Kidney glomerular epithelial cell (primary cell): ENCODE measurements at regions not wholly inside any gene's neighbourhood (a gene's known extent, or its start where the extent isn't known, plus 50 kb on each side); places are given as distances from the start of the nearest gene placed in this dataset.
"Not testable (repeated sequence)": the region's sequence is repeated elsewhere in the genome, so short reads cannot be mapped to it uniquely, and the experiment has no call there.

ENCODE experiments used
- DNase-seq: peaks from one replicate; lab custom pipeline; 2025; lab: John Stamatoyannopoulos, UW

GRCh38 chr14:97946641-97947040 lies 1149.5 kb downstream of the VRK1 start:
- DNase-seq, result no peak

- DNase-seq, result no peak
Observed at GRCh38 chr14:97948841-97949240, 1151.7 kb downstream of the VRK1 start.

GRCh38 chr14:97956581-97957340 lies 1159.6 kb downstream of the VRK1 start:
- no peak for DNase-seq

GRCh38 chr14:97959251-97959650 lies 1162.1 kb downstream of the VRK1 start:
- no peak for DNase-seq

GRCh38 chr14:97960436-97960835 lies 1163.3 kb downstream of the VRK1 start:
- DNase-seq, result no peak

- no peak for DNase-seq
Observed at GRCh38 chr14:97970222-97970621, 1173.0 kb downstream of the VRK1 start.

- DNase-seq, result no peak
Observed at GRCh38 chr14:97975216-97975615, 1178.0 kb downstream of the VRK1 start.

- no peak for DNase-seq
Observed at GRCh38 chr14:97975962-97976361, 1178.8 kb downstream of the VRK1 start.

GRCh38 chr14:97976861-97977260 lies 1179.7 kb downstream of the VRK1 start:
- no peak for DNase-seq

DNA sequence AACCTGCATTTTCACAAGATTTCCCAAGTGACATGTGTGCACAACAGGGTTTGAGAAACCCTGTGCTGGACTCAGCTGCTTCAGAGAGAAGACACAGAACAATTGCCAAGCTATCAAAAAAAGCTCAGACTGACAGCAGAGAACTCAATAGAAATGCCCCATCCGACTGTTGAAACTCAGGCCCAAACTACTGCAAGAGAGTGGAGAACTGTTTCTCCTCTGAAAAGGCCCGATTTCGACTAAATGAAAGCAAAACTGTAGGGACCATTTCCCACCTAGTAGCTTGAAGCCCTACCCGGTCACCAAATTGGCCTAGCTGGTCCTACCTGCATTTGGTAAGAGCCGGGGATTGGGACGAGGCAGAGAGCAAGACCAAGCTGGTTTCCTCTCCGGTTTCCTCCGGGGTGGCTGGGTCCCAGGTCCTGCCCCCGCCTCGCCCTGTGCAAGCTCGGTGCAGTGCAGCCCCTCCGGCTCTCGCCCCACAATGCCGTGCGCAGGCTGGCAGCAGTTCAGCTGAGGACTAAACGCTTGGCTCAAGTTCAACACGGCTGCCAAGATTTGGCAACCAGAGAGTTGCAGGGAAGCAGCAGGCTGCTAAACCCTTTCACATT lies 1180.6 kb downstream of the VRK1 start:
- no peak for DNase-seq

DNA sequence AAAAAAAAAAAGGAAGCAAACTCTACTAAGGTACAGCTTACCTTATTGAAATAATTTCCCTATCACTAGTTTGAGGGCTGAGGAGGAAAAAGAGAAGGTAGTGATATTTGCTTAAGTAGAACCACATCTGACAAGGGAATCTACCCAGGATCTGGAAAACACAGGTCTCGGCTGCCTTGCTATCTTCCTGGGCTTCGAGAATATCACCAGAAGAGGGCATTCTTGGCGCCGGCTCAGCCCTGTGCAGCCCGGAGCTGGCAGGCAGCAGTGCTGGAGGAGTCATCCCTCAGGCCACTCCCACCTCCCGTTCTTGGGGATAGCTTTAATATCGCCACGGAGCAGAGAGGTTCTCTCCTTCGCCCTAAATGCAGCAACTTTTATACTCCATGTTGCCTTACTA lies 1181.2 kb downstream of the VRK1 start:
- DNase-seq, result peak; percentile 53

GRCh38 chr14:97993508-97994019 lies 1196.4 kb downstream of the VRK1 start:
- DNase-seq, result no peak

DNA sequence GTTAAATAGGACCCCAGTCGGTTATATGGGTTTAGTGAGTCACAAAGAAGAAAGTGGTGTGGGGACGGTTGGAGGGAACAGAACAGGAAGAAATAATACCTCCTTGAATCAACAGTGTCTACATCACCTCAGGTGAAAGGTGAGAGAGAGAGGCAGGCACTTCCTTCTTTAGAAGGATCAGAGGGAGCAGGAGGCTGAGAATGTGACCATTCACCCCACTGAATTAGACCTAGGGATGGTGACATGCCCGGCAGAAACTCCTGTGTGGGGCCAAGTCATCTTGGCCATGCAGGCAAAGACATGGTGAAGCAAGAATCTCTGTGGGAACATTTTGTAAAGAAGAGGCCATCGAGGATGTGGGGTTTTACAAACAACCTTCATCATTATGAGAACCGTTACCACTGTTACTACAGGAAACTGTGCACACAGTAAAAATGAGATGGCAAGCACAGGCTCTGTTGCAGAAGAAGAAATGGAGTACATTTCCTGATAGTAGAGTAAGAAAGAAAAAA lies 1196.9 kb downstream of the VRK1 start:
- DNase-seq, result no peak

DNA sequence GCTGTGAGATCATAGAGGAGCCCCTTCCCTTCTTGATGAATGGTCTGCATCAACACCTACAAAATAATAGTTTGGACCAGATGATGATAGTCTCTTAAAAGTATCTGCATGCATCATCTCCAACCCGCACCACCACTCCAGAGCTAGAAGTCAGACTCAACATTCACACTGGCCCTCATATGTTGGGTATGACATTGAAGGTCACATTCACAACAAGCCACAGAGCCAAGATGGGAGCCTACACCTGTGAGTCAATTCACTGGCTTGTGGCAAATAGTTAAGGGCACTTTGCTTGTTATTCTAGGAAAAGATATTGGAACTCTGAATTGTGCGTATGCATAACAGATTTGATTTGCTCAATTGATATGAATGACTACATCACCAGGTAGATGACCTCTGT lies 1197.9 kb downstream of the VRK1 start:
- DNase-seq, result no peak

DNA sequence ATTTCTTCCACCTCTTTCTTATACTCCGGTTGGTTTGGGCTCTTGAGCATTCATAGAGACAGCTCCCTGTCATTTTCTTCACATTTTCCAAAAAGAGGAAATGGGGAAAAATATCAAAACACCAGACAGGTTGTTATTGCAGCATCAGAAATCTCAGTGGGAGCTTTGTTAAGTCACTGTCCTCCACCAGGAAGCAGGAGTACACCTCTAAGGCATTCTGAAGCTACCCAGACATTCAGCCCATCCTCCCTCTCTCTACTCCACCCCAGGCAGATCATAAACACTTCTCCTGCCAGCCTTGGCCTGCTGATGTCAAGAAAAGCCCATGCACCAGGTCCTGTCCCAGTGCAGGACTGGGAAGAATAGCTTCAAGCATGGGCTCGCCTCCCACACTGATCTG lies 1198.3 kb downstream of the VRK1 start:
- DNase-seq, result no peak

DNA sequence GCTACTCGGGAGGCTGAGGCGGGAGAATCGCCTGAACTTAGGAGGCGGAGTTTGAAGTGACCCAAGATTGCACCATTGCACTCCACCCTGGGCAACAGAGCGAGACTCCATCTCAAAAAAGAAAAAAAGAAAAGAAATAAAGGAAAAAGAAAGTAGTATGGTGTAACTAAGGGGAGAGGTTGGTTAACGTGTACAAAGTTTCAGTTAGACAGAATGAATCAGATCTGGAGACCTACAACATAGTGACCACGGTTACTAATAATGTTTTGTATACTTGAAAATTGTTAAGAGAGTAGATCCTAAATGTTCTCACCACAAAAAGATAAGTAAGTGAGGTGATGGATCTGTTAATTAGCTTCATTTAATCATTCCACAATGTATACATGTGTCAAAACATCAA lies 1208.8 kb downstream of the VRK1 start:
- DNase-seq, result no peak

DNA sequence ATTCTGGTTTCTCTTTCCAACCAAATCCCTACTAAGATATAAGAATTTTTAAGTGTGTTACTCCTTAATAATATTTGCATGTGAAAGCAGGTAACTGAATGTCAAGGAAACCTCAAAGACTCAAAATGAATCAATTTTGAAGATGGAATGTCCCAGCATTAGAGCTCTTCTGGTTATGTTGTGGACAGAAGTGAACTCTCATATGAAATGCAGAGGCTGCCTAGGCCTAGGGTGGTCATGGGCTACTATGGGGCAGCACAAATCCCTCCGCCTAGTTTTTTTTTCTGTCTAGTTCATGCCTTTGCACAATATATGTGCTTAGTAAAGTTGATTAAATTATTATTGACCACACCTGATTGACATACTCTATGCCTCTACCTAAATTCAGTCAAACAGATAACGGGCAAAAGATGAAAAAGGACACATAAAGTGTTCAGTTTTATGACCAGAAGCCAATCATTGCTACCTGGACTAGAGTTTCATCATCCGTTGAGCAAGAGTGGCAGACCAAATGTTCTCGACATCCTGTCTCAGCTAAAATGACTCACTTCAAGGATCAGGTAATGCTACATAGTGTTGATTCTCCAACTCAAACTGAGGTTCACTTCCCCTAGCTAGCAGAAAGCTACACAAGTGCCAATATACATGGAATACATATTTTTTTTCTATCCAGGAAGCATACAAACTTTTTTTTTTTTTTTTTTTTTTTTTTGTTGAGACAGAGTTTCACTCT lies 1211.4 kb downstream of the VRK1 start:
- DNase-seq, result no peak

DNA sequence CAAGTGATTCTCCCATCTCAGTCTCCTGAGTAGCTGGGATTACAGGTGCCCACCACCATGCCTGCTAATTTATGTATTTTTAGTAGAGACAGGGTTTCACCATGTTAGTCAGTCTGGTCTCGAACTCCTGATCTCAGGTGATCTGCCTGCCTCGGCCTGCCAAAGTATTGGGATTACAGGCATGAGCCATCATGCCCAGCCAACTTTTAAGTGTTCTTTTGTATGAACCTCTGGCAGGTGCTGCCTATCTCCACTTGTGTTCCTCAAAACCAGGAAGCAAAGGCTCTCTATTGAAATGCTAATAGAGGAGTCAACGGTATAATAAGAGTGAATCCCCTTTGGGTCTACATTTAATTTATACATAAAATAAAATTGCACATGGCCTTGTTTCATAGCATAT lies 1212.0 kb downstream of the VRK1 start:
- not testable (repeated sequence) for DNase-seq

DNA sequence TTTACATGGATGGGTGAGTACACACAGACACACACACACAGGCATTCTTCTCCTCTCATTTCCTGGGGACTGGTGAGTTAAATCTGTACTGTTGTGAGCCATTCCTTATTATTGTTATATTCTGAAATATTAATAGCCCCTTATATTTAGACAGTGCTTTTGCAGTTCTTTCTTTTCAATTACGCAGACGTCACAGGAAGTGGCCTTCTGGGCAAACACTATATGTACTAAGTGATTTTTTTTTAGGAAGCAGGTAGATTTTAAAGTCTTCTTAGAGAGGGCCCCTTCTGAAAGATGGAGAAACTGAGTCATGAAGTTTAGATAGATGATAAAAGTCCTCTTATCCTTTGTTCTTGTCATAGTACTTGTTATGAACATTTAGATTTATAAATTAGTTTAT lies 1213.6 kb downstream of the VRK1 start:
- no peak for DNase-seq

GRCh38 chr14:98014851-98015615 lies 1217.9 kb downstream of the VRK1 start:
- no peak for DNase-seq

- no peak for DNase-seq
Observed at GRCh38 chr14:98015921-98016320, 1218.7 kb downstream of the VRK1 start.

- no peak for DNase-seq
Observed at GRCh38 chr14:98018628-98019027, 1221.4 kb downstream of the VRK1 start.
